GM23338 (cell line): ENCODE measurements at regions not wholly inside any gene's neighbourhood (a gene's known extent, or its start where the extent isn't known, plus 50 kb on each side); places are given as distances from the start of the nearest gene placed in this dataset.

Experiments used
- ATAC-seq: fragments of 200-7000 bp; cut with Tn5 transposase; 3 replicates; pipeline ENCODE4 v1.9.1; 2020
- DNase-seq: peaks from one replicate; pipeline ENCODE4 v3.0.0-alpha.2; 2015; ENCODE audit warnings: low spot score
- H2AFZ ChIP-seq: fragments of 200-600 bp; sonication (generic); 2 replicates; pipeline ENCODE4 v1.8.0; 2016; ENCODE audit warnings: antibody characterized with exemption, mild to moderate bottlenecking, moderate library complexity
- H3F3A ChIP-seq: fragments of 200-600 bp; sonication (generic); replicated peaks from 2 replicates; pipeline ENCODE4 v1.8.0; 2017; ENCODE audit warnings: antibody characterized with exemption, mixed run types, low read depth
- H3K27ac ChIP-seq: fragments of 200-600 bp; sonication (generic); 2 replicates; pipeline ENCODE4 v1.6.1; 2016; ENCODE audit warnings: low read depth
- H3K27me3 ChIP-seq: fragments of 200-600 bp; sonication (generic); 2 replicates; pipeline ENCODE4 v1.8.0; 2016; ENCODE audit warnings: mild to moderate bottlenecking, mixed run types, moderate library complexity; ENCODE audit not compliant: insufficient read depth
- H3K36me3 ChIP-seq: fragments of 200-600 bp; sonication (generic); 2 replicates; pipeline ENCODE4 v1.8.0; 2016; ENCODE audit warnings: mild to moderate bottlenecking; ENCODE audit not compliant: insufficient read depth
- H3K4me1 ChIP-seq: fragments of 200-600 bp; sonication (generic); 2 replicates; pipeline ENCODE4 v1.8.0; 2016; ENCODE audit warnings: mild to moderate bottlenecking, moderate library complexity; ENCODE audit not compliant: insufficient read depth
- H3K4me2 ChIP-seq: fragments of 200-600 bp; sonication (generic); 2 replicates; pipeline ENCODE4 v1.7.1; 2017; ENCODE audit warnings: mixed run types
- H3K4me3 ChIP-seq: fragments of 200-600 bp; sonication (generic); 2 replicates; pipeline ENCODE4 v1.6.1; 2016; ENCODE audit warnings: mixed run types
- H3K79me2 ChIP-seq: fragments of 200-600 bp; sonication (generic); replicated peaks from 2 replicates; pipeline ENCODE4 v1.8.0; 2017; ENCODE audit warnings: mild to moderate bottlenecking; ENCODE audit not compliant: insufficient read depth
- H3K9me2 ChIP-seq: fragments of 200-600 bp; sonication (generic); 2 replicates; pipeline ENCODE4 v1.8.0; 2017; ENCODE audit not compliant: insufficient read depth
- H4K20me1 ChIP-seq: fragments of 200-600 bp; sonication (generic); replicated peaks from 2 replicates; pipeline ENCODE4 v1.8.0; 2017; ENCODE audit warnings: mild to moderate bottlenecking; ENCODE audit not compliant: insufficient read depth
- H3K27ac Mint-ChIP-seq: 2 replicates; pipeline ENCODE4 v1.8.0; 2020; ENCODE audit warnings: inconsistent platforms, mild to moderate bottlenecking, moderate library complexity, mixed read lengths
- H3K27me3 Mint-ChIP-seq: 3 replicates; pipeline ENCODE4 v1.8.0; 2022; ENCODE audit warnings: low read depth, mild to moderate bottlenecking, moderate library complexity, mixed read lengths, inconsistent platforms; ENCODE audit not compliant: insufficient read depth, poor library complexity
- H3K36me3 Mint-ChIP-seq: 3 replicates; pipeline ENCODE4 v1.8.0; 2021; ENCODE audit warnings: low read depth, mild to moderate bottlenecking, inconsistent platforms, moderate library complexity, mixed read lengths
- H3K4me1 Mint-ChIP-seq: 3 replicates; pipeline ENCODE4 v1.8.0; 2020; ENCODE audit warnings: mild to moderate bottlenecking, inconsistent platforms, mixed read lengths
- H3K4me3 Mint-ChIP-seq: 3 replicates; pipeline ENCODE4 v1.8.0; 2021; ENCODE audit warnings: moderate library complexity, mild to moderate bottlenecking, inconsistent platforms, mixed read lengths
- H3K9me3 Mint-ChIP-seq: 3 replicates; pipeline ENCODE4 v1.8.0; 2020; ENCODE audit warnings: moderate library complexity, mild to moderate bottlenecking, inconsistent platforms, mixed read lengths
- CREB1 ChIP-seq: fragments of 250-450 bp; sonication (Bioruptor Pico); IDR thresholded peaks from 2 replicates; pipeline ENCODE4 v1.5.0; 2020; ENCODE audit warnings: low read depth, mild to moderate bottlenecking, moderate library complexity
- CTCF ChIP-seq, 2 experiments: fragments of 200-600 bp in 1 of 2; sonication (generic) in 1 of 2; conservative IDR thresholded peaks; 2 replicates each; pipeline versions ENCODE4 v1.5.1 to v1.6.1; 2016 to 2017; ENCODE audit warnings: antibody characterized with exemption in 2 of 2, low read depth in 2 of 2, mild to moderate bottlenecking in 2 of 2, moderate library complexity in 1 of 2
- EZH2 ChIP-seq: fragments of 200-600 bp; sonication (generic); IDR thresholded peaks from one replicate; pipeline ENCODE4 v1.8.0; 2017; ENCODE audit warnings: antibody characterized with exemption, mild to moderate bottlenecking, low read depth; ENCODE audit not compliant: unreplicated experiment
- JUNB ChIP-seq: IDR thresholded peaks from one replicate; pipeline ENCODE4 v1.6.1; 2016; ENCODE audit warnings: antibody characterized with exemption; ENCODE audit not compliant: unreplicated experiment
- POLR2AphosphoS5 ChIP-seq: IDR thresholded peaks from 2 replicates; pipeline ENCODE4 v1.6.1; 2016; ENCODE audit warnings: antibody characterized with exemption, low read depth
- REST ChIP-seq: IDR thresholded peaks from one replicate; pipeline ENCODE4 v1.6.1; 2018; ENCODE audit warnings: antibody characterized with exemption; ENCODE audit not compliant: unreplicated experiment
- STAT1 ChIP-seq: IDR thresholded peaks from one replicate; pipeline ENCODE4 v1.6.1; 2016; ENCODE audit warnings: antibody characterized with exemption; ENCODE audit not compliant: unreplicated experiment
- ZNF331 ChIP-seq: fragments of 250-450 bp; sonication (Bioruptor Pico); IDR thresholded peaks from 2 replicates; pipeline ENCODE4 v1.5.0; 2020; ENCODE audit warnings: low read depth, mild to moderate bottlenecking, moderate library complexity
- ZNF462 ChIP-seq: fragments of 250-450 bp; sonication (Bioruptor Pico); IDR thresholded peaks from 2 replicates; pipeline ENCODE4 v1.5.0; 2020; ENCODE audit warnings: mild to moderate bottlenecking, moderate library complexity

GRCh38 chr11:112566124-112566523, 305.5 kb upstream of the PLET1 start:
- no peaks in the 10 kb centered on the region for H3K36me3 ChIP-seq
- H3K27ac ChIP-seq: no peak overlapping the region
- no peaks in the 10 kb centered on the region for H3F3A ChIP-seq
- no peak for TF ChIP-seq JUNB
- TF ChIP-seq POLR2AphosphoS5: no peak
- no peak for TF ChIP-seq EZH2
- TF ChIP-seq ZNF331 (CRISPR knock-in tag): no peak
- no peak for TF ChIP-seq CREB1
- no peak for TF ChIP-seq CTCF (conservative IDR thresholded peaks at IDR 0.05; ENCODE audit: low read depth in 2 of 2)
- no peak for TF ChIP-seq REST
- TF ChIP-seq STAT1: no peak
- TF ChIP-seq ZNF462 (CRISPR knock-in tag): no peak
- H3K9me2 ChIP-seq: 0 out of 2 replicates have a peak, but pooled peaks cover 5% of the 10 kb centered on the region
- no peaks in the 10 kb centered on the region for H3K79me2 ChIP-seq
- Mint-ChIP-seq H3K27ac (no peak overlapping the region), H3K9me3 (no peaks in the 10 kb centered on the region), H3K36me3 (no peaks in the 10 kb centered on the region), H3K27me3 (no peaks in the 10 kb centered on the region), H3K4me1 (peaks cover 6% of the 10 kb centered on the region; the same call in 2 of the 3 replicates), H3K4me3 (no peak overlapping the region)
- H3K4me1 ChIP-seq: no peaks in the 10 kb centered on the region
- no peak for ATAC-seq
- H4K20me1 ChIP-seq: no peaks in the 10 kb centered on the region
- no peak overlapping the region for H3K4me2 ChIP-seq
- no peak overlapping the region for H3K4me3 ChIP-seq
- no peaks in the 10 kb centered on the region for H3K27me3 ChIP-seq
- DNase-seq: no peak
- H2AFZ ChIP-seq: no peak overlapping the region
